IPS DF 4.7 (cell line): ENCODE measurements at regions not wholly inside any gene's neighbourhood (a gene's known extent, or its start where the extent isn't known, plus 50 kb on each side); places are given as distances from the start of the nearest gene placed in this dataset.
"Not testable (repeated sequence)": the region's sequence is repeated elsewhere in the genome, so short reads cannot be mapped to it uniquely, and the experiment has no call there.

Experiments
- DNase-seq: peaks from one replicate; pipeline ENCODE4 v3.0.0-alpha.2; 2013; ENCODE audit warnings: low spot score; ENCODE audit errors: extremely low read depth

DNA sequence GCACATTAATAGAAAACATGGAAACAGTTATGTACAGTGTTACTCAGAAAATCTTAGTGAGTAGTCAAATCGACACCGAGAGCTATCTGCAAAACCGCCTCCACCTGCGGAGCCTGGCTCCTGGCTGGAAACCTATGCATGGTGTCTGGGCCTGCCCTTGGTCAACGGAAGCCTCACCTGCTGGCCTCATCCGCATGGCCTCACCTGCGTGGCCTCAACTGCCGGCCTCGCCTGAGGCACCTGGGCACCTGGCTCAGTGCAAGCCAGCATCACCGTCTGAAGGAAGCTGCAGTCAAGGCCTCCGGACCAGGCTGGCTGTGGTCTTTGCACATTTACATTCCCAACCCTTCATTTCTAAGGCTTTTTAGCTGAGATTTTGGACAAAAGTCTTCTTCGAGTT, 352.1 kb downstream of the POM121L12 start:
- no peak for DNase-seq

DNA sequence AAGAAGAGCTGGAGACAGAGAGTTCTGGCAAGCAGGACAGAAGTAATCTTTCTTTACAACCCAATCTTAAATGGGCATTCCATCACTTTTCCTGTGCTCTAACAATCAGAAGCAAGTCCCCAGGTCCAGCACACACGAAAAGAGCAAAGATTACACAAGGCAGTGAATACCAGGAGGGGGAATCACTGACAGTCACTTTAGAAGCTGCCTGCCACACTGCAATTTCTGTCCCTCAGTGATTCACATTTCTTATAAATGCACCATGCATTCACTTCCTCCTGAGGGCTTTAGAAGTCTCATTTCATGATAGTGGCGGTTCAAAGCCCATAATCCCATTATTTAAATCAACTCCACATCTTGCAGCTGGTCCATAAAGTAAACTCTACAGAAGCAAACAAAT, 362.5 kb downstream of the POM121L12 start:
- no peak for DNase-seq

- no peak for DNase-seq
Measured at GRCh38 chr7:53398566-53398965, 363.1 kb downstream of the POM121L12 start.

- no peak for DNase-seq
Measured at GRCh38 chr7:53413021-53413420, 377.6 kb downstream of the POM121L12 start.

DNA sequence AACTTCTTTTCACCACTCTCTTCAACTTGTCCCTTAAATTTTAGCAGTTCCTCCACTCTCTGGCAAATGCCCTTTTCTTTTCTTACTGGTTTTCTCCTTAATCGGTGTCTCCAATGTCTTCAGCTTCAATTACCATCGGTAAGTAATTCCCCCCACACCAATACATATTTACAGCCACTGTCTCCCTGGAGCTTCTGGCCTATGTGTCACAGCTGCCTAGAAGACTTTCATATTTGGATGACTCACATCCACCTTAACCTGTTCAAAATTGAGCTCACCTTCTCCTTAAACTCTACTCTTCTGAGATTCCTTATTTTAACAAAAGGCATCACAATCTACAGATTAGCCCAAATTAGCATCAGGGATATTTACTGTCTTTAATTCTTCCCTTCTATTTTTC, 380.4 kb downstream of the POM121L12 start:
- DNase-seq = no peak

GRCh38 chr7:53418834-53419482, 383.5 kb downstream of the POM121L12 start:
- DNase-seq = no peak

GRCh38 chr7:53420550-53420949, 385.1 kb downstream of the POM121L12 start:
- no peak for DNase-seq

- no peak for DNase-seq
Measured at GRCh38 chr7:53422291-53422690, 386.9 kb downstream of the POM121L12 start.

GRCh38 chr7:53426145-53426750, 390.8 kb downstream of the POM121L12 start:
- DNase-seq = no peak

DNA sequence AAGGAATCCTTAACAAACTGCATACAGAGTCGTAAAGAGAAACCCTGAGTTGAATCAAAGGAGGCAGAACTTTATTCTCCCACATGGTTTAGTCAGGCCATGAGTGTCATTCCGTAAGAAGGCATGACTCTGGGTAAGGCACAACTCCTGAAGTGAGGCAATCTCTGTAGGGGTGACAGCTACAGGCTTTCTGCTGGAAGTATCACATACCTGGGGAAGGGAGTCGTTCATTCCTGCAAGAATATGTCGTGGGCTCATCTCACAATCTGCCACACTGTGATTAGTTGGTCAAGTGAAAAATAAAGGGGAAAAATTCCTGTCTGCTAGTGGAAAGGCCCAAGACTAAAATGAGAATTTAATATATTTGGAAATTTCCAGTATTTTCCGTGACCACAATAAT, 392.6 kb downstream of the POM121L12 start:
- DNase-seq = no peak

DNA sequence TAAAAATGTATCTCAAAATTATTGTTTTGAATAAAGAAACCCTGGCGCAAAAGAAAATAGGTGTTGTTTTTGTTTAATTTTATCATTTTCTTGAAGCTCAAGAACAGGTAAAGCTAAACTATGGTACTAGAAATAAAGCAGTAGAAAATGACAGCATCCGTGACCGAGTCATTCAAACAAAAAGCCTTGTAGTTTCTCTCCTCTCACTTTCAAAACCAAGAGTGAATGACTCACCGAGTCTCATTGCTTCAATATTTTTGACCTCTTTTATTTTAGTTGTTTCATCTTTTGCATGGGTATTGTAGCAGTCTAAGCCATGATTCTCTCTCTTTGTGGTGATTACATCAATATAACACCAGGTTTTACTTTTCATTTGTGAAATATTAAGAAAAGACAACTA, 396.5 kb downstream of the POM121L12 start:
- DNase-seq = no peak

DNA sequence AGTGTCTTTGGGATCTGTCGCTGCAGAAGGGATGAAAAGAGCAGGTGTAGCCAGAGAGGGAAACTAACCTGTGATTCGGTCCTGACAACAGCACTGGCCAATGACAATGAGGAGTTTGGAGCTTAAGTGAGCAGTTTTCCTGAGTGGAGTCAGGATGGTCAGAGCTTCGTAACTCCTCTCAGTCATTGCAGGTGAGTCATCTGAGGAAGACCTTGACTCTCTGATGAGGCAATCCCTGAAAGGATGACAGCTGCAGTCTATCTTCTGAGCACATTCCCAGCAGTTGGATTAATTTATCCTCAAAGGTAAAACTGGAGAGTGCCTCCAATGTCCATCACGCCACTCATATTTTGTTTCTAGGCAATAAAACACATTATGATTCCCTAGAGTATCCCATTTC, 401.9 kb downstream of the POM121L12 start:
- DNase-seq = no peak

- no peak for DNase-seq
Measured at GRCh38 chr7:53446170-53446569, 410.7 kb downstream of the POM121L12 start.

DNA sequence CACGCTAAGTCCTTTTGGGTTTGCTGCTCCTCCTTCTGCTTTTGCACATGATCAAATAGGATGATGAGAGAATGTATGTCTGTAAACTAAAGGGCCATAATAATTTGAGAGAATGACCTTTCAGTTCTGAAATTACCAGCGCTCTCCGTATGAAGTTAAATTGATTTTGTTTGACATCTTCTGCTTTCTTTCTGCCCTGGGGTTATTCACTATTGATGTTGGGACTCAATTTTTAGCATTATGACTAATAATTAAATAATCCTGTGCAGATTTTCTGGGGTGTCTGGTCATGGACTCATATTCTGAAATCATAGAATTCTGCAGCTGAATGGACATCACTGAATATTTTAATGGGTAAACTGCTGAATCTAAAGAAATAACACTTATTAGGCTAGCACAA, 423.2 kb downstream of the POM121L12 start:
- no peak for DNase-seq

DNA sequence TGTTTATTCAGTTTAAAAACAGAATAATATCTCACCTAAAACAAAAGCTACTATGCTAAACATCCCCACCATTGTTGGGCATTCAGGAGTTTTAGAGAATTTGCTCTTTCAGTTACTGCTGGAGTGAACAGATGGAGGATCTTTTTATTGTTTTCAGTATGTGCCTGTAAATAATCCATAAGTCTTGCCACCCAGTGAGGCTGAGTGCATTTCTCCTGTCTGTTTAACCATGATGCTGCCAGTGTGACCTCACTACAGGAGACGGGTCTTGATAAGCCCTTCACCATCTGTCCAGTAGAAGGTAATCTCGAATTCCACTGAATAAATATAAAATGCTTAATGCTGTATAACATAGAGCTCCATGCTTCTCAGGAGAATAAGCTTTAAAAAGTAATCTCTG, 430.9 kb downstream of the POM121L12 start:
- DNase-seq = no peak

GRCh38 chr7:53470336-53470970, 435.0 kb downstream of the POM121L12 start:
- no peak for DNase-seq

DNA sequence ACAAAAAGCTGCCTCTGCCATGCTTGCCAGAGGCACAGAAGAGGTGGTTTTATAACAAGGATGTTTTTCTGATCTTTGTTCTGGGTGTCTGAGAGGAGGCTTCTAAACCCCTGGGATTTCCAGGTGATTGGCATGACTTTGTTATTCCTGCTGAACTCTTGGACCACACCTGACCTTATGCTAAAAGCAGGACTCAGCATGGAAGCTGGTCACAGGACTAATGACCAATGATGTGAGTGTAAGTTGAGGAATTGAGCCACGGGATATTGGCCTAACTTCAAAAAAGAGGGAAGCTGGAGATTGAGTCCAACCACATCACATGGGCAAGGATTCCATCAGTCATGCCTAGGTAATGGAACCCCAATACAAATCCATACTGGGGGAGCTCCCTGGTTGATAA, 437.9 kb downstream of the POM121L12 start:
- no peak for DNase-seq

- no peak for DNase-seq
Measured at GRCh38 chr7:53475776-53476175, 440.3 kb downstream of the POM121L12 start.

DNA sequence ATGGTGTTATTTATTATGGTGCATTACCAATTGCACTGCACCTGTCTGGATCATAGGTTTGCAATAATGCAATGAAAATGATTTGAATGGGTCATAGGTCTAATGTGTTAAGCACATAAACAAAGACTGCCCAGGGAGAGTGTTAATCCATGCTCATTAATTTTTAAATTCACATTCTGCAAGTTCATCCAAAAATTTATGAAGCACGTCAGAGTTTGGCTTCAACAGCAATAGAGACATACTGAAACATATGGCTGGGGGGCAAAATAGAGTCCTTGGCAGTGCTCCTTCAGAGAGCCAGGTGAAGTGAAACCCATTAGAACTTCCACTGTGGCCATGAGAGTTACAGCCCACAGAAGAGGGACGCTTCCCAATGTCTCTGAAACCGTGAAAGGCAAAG, 441.1 kb downstream of the POM121L12 start:
- DNase-seq = no peak

DNA sequence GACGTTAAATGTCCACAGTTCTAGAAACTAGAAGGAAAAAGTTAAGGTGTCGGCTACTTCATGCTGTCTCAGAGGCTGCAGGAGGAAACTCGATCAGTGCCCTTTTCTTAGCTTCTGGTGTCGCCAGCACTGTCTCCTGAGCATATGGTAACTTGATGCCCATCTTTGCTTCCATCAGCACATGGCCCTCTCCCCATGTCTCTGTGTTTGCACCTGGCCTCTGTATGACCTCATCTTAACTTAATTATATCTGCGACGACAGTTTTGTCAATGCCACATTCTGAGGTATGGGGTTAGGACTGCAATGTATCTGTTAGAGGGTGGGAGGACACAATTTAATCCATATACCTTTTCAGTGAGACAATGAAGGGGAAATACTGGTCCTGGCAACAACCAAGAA, 449.9 kb downstream of the POM121L12 start:
- no peak for DNase-seq

- DNase-seq = no peak
Measured at GRCh38 chr7:53491051-53491450, 455.6 kb downstream of the POM121L12 start.

GRCh38 chr7:53495181-53495580, 459.7 kb downstream of the POM121L12 start:
- not testable (repeated sequence) for DNase-seq

DNA sequence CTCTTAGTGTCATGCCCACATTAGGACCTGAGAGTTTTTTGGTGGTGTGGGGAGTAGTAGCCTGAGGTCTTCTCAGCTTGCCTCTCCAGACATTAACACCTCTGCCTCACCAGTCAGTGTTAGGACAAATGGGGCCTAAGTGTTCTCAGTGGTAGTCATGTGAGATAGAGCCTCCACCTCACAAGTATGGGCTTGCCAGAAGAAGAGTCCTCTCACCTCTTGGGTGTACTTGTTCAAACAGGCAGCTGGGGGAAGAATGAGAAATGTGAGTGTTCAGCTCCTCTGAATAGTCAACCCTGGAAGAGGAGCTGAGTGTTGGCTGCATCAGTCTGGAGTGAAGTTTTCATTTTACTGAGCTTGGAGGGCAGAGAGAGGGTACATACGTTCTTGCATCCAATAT, 464.6 kb downstream of the POM121L12 start:
- no peak for DNase-seq
